HG03469 (cell line): ENCODE measurements at regions not wholly inside any gene's neighbourhood (a gene's known extent, or its start where the extent isn't known, plus 50 kb on each side); places are given as distances from the start of the nearest gene placed in this dataset.

ENCODE experiments used
- ATAC-seq: cut with Tn5 transposase; IDR thresholded peaks from one replicate; pipeline ENCODE4 v1.9.1; 2021; ENCODE audit warnings: mild to moderate bottlenecking, moderate library complexity, moderate number of reproducible peaks; ENCODE audit not compliant: unreplicated experiment

GRCh38 chr12:4030929-4031702, 157.9 kb upstream of the PARP11 start:
- ATAC-seq = no peak

GRCh38 chr12:4027412-4027811, 154.2 kb upstream of the PARP11 start:
- ATAC-seq = no peak

DNA sequence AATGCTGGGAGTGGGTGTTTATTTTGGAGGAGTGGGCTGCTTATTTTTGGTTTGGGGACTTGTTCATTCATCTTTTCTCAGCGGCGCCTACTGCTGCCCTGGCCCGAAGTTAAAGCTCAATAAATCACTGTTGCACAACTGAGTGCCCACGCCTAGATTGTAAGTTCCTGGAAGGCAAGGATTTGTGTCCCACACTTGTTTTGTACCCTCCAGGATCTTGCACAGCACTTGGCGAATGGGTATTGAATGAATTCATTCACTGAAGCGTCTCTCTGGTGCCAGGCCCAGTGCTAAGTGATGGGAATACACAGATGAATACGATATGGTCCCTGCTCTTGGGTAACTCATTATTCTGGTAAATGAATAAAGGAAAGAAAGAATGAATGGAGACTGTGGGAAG, 153.3 kb upstream of the PARP11 start:
- ATAC-seq = no peak

DNA sequence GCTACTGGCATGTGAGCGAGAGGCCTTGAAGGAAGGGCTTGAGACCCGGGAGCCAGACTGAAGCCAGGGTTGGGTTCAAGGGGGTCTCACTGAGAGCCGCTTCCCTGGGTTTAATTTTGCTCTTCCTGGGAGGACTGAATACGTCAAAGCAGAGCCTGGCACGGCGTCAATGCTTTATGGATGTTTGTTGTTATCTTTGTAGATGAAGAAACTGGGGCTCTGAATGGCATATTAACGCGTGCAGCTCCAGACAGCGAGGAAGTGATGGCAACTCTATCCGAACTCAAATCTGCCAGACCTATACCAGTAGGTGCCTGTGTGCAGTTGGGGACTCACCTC, 152.8 kb upstream of the PARP11 start:
- ATAC-seq = no peak

DNA sequence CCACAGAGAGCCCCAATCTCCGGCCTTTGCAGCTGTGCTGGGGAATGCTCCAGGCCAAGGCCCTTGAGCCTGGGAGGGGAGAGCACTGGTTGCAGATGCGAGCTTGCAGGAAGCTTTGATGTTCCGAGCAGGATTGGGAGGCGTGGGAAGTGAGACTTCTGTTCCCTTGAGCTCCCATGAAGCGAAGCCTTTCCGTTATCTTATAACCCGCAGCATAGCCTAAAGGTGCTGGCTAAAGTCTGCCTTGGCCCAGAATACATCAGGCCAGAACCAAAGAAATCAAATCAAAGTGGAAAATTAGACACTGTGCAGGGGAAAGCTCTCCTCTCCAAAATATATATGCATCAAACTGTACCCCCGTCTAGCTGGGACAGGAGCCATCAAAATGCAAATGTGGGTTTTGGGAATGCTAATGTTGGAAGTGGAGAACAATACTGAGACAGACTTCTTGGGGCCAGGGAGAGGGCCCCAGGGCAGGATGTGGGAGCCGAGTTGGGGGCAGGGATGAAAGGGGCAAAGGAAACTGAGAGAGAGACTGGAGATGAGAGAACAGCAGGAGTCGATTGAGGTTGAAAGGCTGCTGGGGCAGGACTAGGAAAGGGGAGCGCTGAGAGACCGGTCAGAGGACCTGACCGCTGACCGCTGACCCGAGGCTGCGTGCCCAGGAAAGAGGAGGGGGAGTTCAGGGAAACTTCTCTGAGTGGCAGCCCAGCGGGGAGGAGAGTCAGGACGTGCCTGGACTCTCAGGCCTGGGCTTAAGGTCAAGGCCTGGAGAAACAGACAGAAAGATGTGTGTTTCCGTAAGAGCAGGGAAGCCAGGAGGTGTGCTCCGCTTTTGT, 152.2 kb upstream of the PARP11 start:
- ATAC-seq = no peak

- no peak for ATAC-seq
Measured at GRCh38 chr12:4024701-4025100, 151.5 kb upstream of the PARP11 start.

DNA sequence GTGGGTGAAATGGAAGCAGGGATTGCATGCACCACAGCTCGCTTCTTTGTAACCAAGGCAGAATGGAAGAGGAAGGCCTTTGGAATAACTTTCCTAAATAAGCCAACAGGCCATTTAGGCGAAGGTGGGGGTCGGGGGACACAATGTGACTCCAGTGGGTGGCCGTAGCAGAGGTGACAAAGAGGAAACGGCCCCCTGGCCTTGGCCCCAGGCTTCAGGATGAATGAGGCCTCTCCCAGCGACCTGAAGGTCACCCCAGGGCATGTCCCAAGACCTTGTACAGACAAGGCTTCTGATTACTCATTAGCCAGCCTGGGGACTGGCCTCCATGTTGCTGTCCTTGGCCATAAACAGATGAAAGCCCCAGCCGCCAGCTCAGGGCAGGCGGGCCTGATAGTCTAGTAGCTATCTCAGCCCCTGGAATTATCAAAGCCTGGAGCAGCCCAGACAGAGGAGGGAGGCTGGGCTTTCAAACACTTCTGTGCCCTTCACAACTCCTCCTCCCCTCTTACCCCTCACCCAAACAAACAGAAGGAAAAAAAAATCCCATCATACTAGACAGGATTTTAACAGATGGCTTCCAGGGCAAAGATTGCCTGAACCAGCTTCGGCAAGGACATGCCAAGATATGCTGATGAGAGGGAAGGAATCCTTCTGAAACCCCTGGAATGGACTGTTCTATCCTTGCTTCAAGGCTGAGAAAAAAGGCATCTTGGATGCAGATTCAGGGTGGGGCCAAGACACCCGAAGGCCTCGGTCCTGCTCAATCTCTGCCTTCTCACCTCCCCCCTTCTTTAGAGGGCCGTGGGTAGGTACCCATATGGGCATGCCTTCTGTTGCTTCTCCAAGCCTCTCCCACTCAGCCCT, 142.3 kb upstream of the PARP11 start:
- no peak for ATAC-seq

- no peak for ATAC-seq
Measured at GRCh38 chr12:4014858-4015224, 141.6 kb upstream of the PARP11 start.

GRCh38 chr12:4014444-4014843, 141.2 kb upstream of the PARP11 start:
- ATAC-seq = no peak

GRCh38 chr12:4012977-4013968, 140.1 kb upstream of the PARP11 start:
- ATAC-seq = no peak

- no peak for ATAC-seq
Measured at GRCh38 chr12:4012073-4012472, 138.9 kb upstream of the PARP11 start.

- no peak for ATAC-seq
Measured at GRCh38 chr12:4011597-4011996, 138.4 kb upstream of the PARP11 start.

DNA sequence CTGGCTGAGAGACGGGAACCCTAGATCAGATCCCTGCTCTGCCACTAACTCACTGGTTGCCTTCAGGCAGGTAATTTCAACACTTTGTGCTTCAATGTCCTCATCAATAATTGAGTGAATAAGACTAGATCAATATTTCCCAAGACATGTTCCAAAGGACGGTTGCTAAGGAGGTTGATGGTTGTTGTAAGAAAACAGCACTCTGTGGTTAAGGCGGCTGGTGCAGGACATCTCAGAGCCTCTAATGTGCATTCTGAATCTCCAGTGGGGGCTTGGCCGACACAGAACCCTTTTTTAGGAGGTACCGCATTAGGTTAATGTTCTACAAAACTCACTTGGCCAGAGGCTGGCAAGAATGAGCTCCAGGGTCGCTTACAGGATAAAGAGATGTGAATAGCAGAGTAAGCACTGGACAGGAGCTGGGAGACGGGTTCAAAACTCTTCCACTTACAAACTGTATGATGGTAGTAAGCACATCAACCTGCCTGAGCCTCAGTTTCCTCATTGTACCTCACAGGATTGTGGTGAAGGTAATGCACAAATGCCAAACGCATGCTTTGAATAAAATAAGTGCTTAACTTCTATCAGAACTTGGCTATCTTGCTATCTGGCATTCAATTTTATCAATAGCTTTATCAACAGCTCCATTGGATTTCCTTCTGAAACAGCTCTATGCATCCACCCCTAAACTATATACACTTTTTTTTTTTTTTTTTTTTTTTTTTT, 136.9 kb upstream of the PARP11 start:
- ATAC-seq = no peak

DNA sequence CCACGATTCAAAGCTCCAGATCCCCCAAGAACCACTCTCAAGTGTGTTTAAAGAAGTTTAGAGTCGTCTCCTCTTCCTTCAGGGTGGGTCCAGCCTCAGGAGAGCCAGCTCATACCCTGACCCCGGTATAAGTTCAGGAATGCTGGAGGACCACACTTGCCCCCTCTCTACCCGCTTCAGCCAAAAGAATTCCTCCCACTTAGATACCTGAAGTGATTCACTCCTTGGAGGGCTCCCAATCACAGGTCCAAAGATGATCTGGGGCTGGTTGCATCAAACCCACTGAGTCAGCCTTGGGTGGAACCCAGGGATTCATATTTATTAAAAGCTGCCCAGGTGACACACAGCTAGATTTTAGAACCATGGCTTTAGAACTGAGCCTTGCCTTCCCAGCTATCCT, 133.5 kb upstream of the PARP11 start:
- no peak for ATAC-seq

- ATAC-seq = no peak
Measured at GRCh38 chr12:4005851-4006430, 132.7 kb upstream of the PARP11 start.

GRCh38 chr12:4003576-4003975, 130.4 kb upstream of the PARP11 start:
- ATAC-seq = no peak

- ATAC-seq = no peak
Measured at GRCh38 chr12:4002601-4003000, 129.4 kb upstream of the PARP11 start.

GRCh38 chr12:4001841-4002240, 128.6 kb upstream of the PARP11 start:
- no peak for ATAC-seq

- ATAC-seq = no peak
Measured at GRCh38 chr12:4001031-4001430, 127.8 kb upstream of the PARP11 start.
